Stimulated activated CD4-positive, alpha-beta T cell treated with anti-CD3 and anti-CD28 coated beads, Interleukin-2, amount 100 ng/mL, for 4 hours (primary cell): ENCODE measurements at regions not wholly inside any gene's neighbourhood (a gene's known extent, or its start where the extent isn't known, plus 50 kb on each side); places are given as distances from the start of the nearest gene placed in this dataset.
"Not testable (repeated sequence)": the region's sequence is repeated elsewhere in the genome, so short reads cannot be mapped to it uniquely, and the experiment has no call there.

Source experiments
- DNase-seq: peaks from one replicate; pipeline ENCODE4 v3.0.0-alpha.2; 2020; ENCODE audit warnings: low read depth

DNA sequence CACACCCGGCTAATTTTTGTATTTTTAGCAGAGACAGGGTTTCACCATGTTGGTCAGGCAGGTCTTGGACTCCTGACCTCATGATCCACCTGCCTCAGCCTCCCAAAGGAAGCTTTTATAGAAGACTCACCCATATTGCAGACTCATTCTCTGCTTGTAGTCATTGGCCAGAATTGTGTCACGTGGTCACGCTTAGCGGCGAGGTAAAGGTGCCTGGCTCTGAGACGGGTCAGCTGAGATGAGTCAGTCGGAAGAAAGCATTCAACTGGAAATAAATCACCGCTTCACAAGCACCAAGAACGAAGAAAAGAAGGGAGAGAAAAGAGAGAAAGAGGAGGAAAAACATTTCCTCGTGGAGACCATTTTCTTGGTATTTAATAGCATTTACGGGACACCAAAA is 218.8 kb upstream of the NOCT start:
- no peak for DNase-seq

DNA sequence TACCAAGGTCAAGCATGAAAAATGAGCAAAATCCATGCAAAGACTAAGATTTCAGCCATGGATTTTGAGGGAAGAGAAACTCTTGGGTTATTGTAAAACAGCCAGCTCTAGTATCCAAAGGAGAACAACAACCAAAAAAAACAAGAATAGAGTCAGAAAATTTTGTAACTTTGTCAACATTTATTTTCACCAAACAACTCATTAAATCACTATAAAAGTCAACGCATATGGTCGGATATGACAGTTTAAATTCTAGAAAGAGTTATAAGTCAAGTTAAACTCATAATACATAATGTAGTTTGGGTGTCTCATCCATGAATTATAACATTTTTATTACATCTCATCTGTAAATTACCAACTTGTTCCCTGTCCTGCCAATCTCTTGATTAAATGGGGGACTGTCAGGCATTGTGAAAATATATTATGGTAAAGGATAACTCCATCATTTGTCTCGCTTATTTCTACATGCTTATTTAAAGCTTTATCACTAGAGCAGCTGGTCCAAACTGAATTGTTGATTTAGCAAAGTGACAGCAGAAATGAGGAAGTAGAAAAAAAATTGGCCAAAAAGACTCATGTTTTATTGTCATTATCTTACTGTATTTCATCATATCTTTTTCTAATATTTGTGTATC is 224.8 kb upstream of the NOCT start:
- no peak for DNase-seq

DNA sequence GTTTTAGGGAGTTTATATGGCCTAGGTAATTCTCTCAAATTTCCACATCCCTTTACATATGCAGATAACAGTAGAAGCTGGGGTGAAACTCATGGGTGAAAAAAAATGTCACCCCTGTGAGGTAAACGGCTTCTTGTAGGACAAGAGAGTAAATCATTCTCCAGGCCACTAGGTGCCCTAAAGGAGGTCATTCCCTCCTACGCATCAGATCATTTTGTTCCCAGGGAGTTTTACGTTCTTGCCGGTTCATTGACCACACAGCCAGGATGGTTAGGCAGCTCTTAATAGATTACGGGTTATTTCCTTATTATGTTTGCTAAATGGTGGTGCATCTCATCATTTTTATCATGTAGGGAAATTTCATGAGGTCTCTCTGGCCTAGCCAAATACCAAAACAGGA is 225.8 kb upstream of the NOCT start:
- no peak for DNase-seq

- DNase-seq = no peak
Observed at GRCh38 chr4:138788857-138789256, 226.7 kb upstream of the NOCT start.

DNA sequence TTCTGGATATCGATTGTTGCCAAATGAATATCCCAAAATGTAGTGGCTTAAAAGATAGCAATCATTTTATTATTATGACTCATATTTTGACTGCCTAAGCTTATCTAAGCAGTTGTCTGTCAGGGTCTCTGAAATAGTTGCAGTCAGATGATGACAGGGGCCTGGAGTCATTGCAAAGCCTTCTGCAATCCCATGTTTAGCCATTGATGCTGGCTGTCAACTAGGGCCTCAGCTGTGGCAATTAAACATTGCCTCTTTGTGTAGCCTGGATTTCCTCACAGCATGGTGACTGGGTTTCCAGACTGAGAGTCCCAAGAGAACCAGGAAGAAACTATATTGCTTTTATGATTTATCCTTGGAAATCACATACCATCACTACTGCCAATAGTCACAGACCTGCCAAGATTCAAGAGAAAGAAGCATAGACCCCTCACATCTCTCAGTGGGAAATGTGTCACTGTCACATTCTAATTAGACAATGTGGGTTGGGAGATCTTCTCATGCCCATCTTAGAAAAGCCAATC is 227.3 kb upstream of the NOCT start:
- no peak for DNase-seq

GRCh38 chr4:138779761-138780160 is 235.8 kb upstream of the NOCT start:
- DNase-seq = not testable (repeated sequence)

GRCh38 chr4:138775890-138776289 is 239.7 kb upstream of the NOCT start:
- DNase-seq = no peak

- no peak for DNase-seq
Observed at GRCh38 chr4:138775489-138775888, 240.1 kb upstream of the NOCT start.

DNA sequence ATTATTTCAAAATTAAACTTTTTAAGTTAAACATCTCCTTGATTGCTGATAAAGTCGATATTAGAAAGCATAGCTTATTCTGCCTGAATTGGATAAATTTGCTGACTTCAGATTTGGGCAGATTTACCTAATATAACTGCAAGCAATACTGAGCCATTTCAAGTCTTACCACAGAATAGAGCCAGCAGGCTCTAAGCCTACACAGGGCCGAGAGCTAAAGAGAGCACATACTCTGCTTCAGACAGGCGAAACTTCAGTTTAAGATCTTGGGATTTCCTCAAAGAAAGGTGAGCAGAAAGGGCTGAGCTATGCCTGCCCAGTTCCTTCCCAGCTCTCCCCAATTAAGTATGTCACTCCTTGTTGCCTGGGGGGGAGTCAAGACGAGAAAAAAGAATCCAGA is 240.6 kb upstream of the NOCT start:
- DNase-seq = no peak

DNA sequence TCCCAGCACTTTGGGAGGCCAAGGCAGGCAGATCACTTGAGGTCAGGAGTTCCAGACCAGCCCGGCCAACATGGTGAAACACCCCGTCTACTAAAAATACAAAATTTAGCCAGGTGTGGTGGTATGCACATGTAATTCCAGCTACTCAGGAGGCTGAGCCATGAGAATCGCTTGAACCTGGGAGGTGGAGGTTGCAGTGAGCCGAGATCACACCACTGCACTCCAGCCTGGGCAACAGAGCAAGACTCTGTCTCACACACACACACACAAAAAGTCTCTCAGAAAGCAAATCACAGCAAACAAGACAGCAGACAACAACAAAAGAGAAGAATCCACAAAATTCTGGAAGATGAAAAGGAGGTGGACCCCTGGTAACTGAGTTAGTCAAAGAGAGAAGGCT is 241.5 kb upstream of the NOCT start:
- DNase-seq = not testable (repeated sequence)

GRCh38 chr4:138773321-138773720 is 242.3 kb upstream of the NOCT start:
- DNase-seq = no peak

DNA sequence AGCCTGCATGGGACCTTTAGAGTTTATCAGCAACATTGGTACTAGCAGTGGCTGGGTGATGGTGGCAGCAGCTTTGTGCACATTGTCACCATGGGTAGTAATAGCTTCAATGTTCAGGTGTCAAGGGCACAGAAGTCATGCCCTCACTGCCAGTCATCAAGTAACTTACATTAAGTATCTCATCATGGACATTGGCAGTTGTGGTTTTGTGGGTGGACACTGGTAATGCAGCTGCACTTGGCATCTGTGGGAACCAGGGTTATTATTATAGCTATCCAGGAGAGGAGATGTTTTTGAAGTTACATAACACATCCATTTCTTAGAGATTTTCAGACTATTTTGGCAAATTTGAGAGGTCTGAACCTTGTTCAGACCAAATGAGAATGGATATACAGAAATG is 243.2 kb upstream of the NOCT start:
- DNase-seq = no peak

GRCh38 chr4:138770818-138771217 is 244.8 kb upstream of the NOCT start:
- no peak for DNase-seq

GRCh38 chr4:138766332-138766731 is 249.2 kb upstream of the NOCT start:
- no peak for DNase-seq

DNA sequence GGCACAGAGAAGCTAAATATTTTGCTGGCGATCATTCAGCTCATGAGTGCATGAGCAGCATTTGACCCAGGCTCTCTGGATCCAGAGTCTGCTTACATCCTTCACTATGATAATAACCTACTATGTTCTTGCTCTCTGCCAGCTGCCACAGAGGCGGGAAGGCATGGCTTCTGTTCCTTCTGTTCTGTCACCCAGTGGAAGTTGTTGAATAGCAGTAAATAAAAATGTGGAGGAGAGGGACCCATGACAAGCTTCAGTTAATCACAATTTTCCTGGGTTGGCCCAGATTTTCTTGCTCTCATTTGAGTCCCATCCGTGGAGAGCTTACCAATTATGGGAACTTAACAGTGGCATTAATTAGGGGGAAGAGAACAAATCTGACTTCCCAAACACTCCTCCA is 250.1 kb upstream of the NOCT start:
- DNase-seq = no peak

- no peak for DNase-seq
Observed at GRCh38 chr4:138761638-138762220, 253.9 kb upstream of the NOCT start.

DNA sequence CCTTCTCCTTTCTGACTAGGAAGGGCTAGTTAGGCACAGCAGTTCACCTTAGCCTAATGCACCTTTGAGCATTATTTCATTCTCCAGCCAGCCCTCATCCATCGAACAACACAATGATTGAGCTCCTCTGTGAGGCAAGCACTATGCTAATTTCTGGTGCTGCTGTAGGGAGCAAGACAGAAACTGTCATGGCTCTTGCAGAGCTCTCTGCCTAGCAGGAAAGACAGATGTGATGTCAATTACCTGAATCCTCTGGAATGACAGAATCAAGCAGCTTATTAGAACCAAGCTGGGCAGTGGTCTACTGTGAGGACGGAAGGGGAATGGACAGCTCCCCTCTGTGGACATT is 256.1 kb upstream of the NOCT start:
- no peak for DNase-seq

DNA sequence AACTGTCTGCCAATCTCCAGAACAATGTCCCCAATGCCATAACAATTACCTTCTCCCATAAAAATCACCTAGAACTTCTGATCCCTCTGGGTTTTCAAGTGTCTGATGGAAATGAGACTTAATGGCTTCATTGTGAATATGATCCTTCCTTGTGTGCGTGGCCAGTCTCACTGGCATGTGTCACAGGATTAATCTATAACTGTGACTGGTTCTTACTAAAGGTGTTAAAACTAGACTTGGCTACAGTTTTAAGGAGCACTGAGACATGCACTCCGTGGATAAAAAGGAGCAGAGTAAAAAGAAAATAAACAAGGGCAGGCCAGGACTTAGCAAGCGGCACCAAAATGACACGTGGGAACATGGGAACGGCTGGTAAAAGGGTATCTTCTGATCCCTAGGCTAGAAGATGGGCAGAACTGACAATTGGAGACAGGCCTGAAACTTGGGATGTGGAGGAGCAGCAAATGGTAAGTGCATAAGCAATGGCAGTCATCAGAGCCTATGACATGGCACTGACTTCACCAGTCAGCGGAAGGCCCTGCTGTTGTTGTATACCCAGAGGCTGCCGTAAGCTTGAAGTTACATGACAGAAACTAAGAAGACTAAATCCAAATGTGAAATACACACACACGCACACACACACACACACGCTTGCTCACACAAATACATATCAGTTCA is 256.6 kb upstream of the NOCT start:
- DNase-seq = no peak

- DNase-seq = no peak
Observed at GRCh38 chr4:138758196-138758595, 257.4 kb upstream of the NOCT start.

- no peak for DNase-seq
Observed at GRCh38 chr4:138757432-138757831, 258.1 kb upstream of the NOCT start.

DNA sequence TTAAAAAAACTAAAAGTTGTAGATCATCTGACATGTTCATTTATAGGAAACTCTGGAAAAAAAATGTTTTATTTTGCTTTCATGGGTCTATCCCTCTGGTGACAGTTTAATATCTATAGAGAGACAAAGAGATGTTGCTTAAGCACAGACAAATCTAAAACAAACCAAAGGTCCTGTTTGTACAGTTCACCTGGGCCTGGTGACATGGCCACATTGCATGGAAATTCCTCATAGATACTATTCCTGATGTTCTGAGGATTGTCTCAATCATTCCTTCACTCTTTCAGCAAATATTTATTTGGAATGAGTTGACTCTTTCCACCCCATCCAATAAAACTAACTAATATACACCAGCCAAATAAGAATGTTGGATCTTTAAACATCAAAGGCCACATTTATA is 259.1 kb upstream of the NOCT start:
- DNase-seq = no peak

DNA sequence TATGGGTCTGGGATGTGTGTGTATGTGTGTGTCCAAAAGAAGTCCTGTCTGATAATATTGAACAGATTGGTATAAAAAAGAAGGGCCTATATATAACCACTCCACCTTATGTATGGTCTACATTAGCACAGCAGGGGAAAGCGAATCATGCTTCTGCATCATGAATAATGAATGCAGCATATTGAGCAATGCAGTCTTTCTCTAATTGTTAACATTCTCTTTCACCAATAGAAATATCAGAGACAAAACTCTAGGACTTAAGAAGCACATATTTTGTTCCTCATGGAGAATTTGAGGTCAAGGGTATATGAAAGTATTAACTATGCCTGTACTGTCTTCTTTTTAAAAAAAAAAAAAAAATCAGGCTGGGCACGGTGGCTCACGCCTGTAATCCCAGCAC is 264.3 kb upstream of the NOCT start:
- no peak for DNase-seq

- no peak for DNase-seq
Observed at GRCh38 chr4:138749303-138749702, 266.3 kb upstream of the NOCT start.
